ENCODE measurements at regions not wholly inside any gene's neighbourhood (a gene's known extent, or its start where the extent isn't known, plus 50 kb on each side); places are given as distances from the start of the nearest gene placed in this dataset.
A peak's percentile ranks its signal among the peaks of the same experiment; 100 is the strongest.

- Histone ChIP-seq H3K14ac (replicated peaks; ENCODE audit: low read depth, low read length) (peak overlapping the region; percentile 30; the same call in 1 of the 2 replicates), H4K20me1 (ENCODE audit: insufficient read depth, low read length) (no peaks in the 10 kb centered on the region), H4K5ac (ENCODE audit: low read depth, low read length) (no peak overlapping the region), H3K18ac (ENCODE audit: low read depth, low read length) (no peak overlapping the region), H3K9me3 (ENCODE audit: control insufficient read depth, insufficient read depth, low read length) (no peaks in the 10 kb centered on the region), H3K79me1 (ENCODE audit: low read depth in 1 of 2, low read length in 2 of 2) (no peaks in the 10 kb centered on the region), H4K91ac (ENCODE audit: insufficient read depth, low read depth, low read length) (no peak overlapping the region), H3K23ac (ENCODE audit: low read depth, low read length) (no peak overlapping the region), H3K36me3 (ENCODE audit: control insufficient read depth, insufficient read depth, low read length) (no peaks in the 10 kb centered on the region), H2AK9ac (replicated peaks; ENCODE audit: low read depth, low read length, poor library complexity) (no peak overlapping the region), H4K8ac (ENCODE audit: low read depth in 2 of 2, low read length in 2 of 2) (peak overlapping the region in 1 of 2 experiments; percentile 50; a peak in 2 of 4 replicates), H2AFZ (replicated peaks; ENCODE audit: low read length, poor library complexity) (no peak overlapping the region), H2BK5ac (ENCODE audit: low read depth, low read length, poor library complexity, severe bottlenecking) (no peak overlapping the region), H3K27ac (ENCODE audit: insufficient read depth, low read length) (no peak overlapping the region), H3K9me1 (ENCODE audit: insufficient read depth, low read length) (peaks cover 3% of the 10 kb centered on the region; the same call in 1 of the 2 replicates), H3K27me3 (ENCODE audit: control insufficient read depth, insufficient read depth, low read length) (no peaks in the 10 kb centered on the region), H2BK20ac (ENCODE audit: low read depth, low read length) (0 out of 2 replicates have a peak overlapping the region, but pooled peaks have one; percentile 28), H3K4me1 (ENCODE audit: control insufficient read depth, insufficient read depth, low read length) (peaks cover 10% of the 10 kb centered on the region), H2BK120ac (ENCODE audit: low read depth, low read length) (peak overlapping the region; percentile 51), H2BK15ac (ENCODE audit: low read depth, low read length) (no peak overlapping the region), H3K4me3 (ENCODE audit: insufficient read depth, low read depth, low read length) (no peak overlapping the region), H3K4me2 (ENCODE audit: low read depth, low read length) (no peak overlapping the region), H3K4ac (ENCODE audit: low read depth, low read length) (no peak overlapping the region), H3K9ac (ENCODE audit: low read depth, low read length) (no peak overlapping the region), H2AK5ac (ENCODE audit: low read depth, low read length) (no peak overlapping the region), H3K56ac (ENCODE audit: extremely low read depth, insufficient read depth, low read length) (no peak overlapping the region)
- dilution Hi-C loops (cut with HindIII; ENCODE audit: low sequenced_read_pairs, unreplicated experiment): no loop called here
- TF ChIP-seq CTCF (conservative IDR thresholded peaks at IDR 0.05; ENCODE audit: low read depth, low read length) (no peak), CHD1 (IDR thresholded peaks at IDR 0.05; ENCODE audit: low read depth, low read length) (no peak), RCOR1 (IDR thresholded peaks at IDR 0.05; ENCODE audit: insufficient replicate concordance, low read length) (no peak), SMC3 (IDR thresholded peaks at IDR 0.05; ENCODE audit: low read depth, low read length) (no peak), MAZ (IDR thresholded peaks at IDR 0.05; ENCODE audit: borderline replicate concordance, low read depth, low read length) (no peak), RAD21 (IDR thresholded peaks at IDR 0.05; ENCODE audit: low read length) (no peak), MXI1 (IDR thresholded peaks at IDR 0.05; ENCODE audit: borderline replicate concordance, low read depth, low read length) (no peak), NFE2L2 (IDR thresholded peaks at IDR 0.05; ENCODE audit: low read depth, low read length) (no peak), FOS (IDR thresholded peaks at IDR 0.05; ENCODE audit: low read depth, low read length) (no peak), ELK1 (IDR thresholded peaks at IDR 0.05; ENCODE audit: borderline replicate concordance, low read depth, low read length) (no peak), POLR2A (IDR thresholded peaks at IDR 0.05; ENCODE audit: low read depth, low read length) (no peak), RFX5 (IDR thresholded peaks at IDR 0.05; ENCODE audit: low read depth, low read length) (no peak), USF2 (IDR thresholded peaks at IDR 0.05; ENCODE audit: low read depth, low read length) (no peak)
- CTCF ChIA-PET: interaction anchor here (0.6 to 0.9 kb wide), 2 partner anchors 16 to 634 kb away, joined by 3 to 4 read pairs; no protein-coding TSS in a partner anchor
- ATAC-seq (ENCODE audit: low read depth) (no peak), DNase-seq (no peak)
- WGBS, 2 experiments (ENCODE audit: extremely low coverage in 2 of 2, insufficient read length in 1 of 2): 77% methylated on average over 5 of the region's 6 CpGs; no CpG with 5 or more reads in 1 of the 2 experiments
- POLR2A ChIA-PET (ENCODE audit: unreplicated experiment): no interaction called here
- intact Hi-C loops (cut with micrococcal nuclease): no loop called here
- BruUV-seq (replicated peaks): no TSS peak
- in situ Hi-C loops (cut with MboI; ENCODE audit: low sequenced_read_pairs): no loop called here
These were observed 50.9 kb upstream of the AFF3 start for GRCh38 chr2:100193291-100193710.

All from IMR-90 (cell line).